Stimulated activated CD4-positive, alpha-beta T cell treated with anti-CD3 and anti-CD28 coated beads, Interleukin-1b, Interleukin-23, amount 100 ng/mL, for 48 hours (primary cell): ENCODE measurements at regions not wholly inside any gene's neighbourhood (a gene's known extent, or its start where the extent isn't known, plus 50 kb on each side); places are given as distances from the start of the nearest gene placed in this dataset.

ENCODE experiments used
- DNase-seq: peaks from one replicate; pipeline ENCODE4 v3.0.0-alpha.2; 2020

DNA sequence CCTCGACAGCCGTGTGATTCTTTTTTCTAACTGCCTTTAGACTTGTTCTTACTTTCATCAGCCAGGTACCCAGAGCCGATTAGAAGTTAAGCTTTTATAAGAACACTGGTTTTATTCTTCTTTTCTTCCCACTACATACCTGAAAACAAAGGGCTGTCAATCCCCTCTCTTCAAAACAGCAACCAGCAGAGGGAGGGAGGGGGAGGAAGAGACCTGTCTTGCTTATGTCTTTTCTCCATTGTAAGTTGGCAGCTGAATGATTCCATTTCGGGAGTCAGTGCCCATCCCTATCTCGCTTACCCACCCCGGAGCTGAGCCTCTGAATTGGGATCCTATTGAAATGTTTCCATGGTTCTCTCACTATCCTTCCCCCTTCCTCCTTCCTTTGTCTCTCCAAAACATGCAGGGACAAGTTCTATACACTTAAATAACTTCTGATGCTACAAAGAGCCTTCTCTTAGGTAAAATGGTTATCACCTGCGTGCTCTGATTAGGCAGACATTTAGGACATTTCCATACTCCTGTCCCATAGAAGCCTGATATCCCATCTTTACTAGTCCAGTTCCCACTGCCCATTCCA is 83.9 kb upstream of the WWC1 start:
- DNase-seq, result no peak

DNA sequence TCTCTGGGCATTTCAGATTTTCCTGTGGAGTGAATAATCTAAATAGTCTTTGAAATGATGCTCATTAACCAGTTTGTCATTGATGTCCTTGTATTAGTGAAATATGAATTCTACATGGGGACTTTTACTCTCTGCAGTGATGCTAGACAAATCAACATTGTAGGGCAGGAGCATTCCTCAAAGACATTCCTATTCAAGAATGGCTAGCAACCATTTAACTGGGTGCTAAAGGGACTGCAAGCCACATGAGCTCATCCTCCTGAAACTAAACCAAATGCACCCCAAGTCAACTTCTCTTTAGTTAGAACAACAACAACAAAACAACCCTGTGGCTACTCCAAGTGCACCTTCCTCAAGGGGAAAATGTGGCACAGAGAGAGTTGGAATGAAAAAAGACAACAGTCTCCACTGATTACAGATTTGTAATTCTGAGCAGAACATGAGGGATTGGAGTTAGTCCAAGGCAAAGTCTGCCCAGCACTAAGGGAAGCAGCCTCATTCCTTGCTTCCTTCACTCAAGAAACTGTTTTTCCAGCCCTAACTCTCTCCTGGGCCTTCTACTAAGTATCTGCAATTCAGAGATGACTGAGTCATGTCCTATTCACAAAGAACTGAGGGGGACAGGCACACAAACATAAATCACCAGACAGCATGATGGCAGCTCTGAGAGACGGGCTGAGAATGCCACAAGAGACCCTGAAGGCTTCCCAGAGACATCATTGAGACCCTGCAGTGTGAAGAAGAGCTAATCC is 82.0 kb upstream of the WWC1 start:
- no peak for DNase-seq

DNA sequence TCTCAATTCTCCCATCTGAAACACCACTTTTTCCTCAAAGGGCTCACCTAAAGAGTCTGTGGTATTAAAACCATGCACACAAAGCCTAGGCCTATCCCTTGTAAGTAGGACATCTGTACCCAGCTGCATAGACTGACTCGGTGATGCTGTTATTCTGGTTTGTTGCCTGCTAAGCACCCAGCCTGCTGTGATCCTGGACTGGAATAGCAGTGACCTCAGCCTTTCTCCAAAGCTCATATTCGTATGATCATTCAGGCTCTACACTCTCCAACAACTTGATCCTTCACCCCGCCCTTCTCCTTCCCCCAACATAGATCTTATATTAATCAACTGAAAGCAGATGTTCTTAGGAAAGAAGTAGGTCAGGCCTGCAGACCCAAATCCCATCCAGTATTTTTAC is 81.4 kb upstream of the WWC1 start:
- no peak for DNase-seq

DNA sequence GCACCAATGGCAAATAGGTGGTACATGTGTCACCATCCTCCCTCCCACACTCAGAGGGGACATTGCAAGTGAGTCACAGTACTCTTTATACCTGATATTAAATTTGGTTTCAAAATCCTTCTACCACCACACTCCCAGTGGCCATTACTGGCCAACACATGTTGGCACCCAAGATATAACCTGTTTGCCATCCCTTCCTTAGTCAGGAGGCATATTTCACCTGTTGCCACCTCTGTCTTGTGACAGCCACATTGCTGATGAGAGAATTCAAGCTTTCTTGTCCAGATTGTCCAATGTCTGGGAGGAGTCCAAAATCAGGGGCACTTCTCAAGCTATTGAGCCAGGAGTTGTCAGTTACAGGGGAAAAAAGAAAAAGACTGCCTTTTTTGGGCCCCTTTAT is 80.2 kb upstream of the WWC1 start:
- DNase-seq, result no peak

DNA sequence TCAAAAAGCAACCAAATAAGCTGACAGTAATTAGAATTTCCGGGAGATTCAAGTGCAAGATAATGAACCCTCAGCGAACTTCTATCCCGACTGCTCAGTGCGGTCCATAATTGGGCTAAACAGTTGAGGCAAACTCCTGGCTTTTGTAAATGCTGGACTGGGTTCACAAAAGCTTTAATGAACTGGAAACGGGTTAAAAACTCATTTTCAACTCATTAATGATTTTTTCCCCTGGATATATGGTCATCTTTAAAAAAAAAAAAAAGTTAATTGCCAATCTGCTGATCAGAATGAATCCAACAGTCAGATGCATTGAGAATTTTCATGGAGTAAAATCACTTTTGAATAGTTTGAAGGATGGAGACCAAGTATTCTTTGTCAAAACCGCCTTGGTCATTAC is 79.5 kb upstream of the WWC1 start:
- no peak for DNase-seq

DNA sequence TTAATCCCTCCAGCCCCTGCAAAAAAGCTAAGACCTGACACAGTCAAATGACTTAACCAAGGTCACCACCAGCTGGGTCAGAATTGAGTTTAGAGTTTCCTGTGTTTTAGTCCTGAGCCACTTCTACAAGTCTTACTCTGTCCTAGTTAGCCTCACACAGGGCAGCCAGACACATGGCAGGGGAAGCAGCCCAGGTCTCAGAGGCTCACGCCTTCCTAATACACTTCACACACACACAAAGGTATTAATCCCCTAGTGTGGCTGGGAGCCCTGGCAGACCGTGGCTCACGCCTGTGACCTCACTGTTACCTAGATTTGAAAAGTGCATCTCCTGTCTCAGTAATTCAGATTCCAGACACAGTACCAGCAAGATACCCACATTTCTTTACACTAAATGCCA is 77.4 kb upstream of the WWC1 start:
- DNase-seq, result no peak

DNA sequence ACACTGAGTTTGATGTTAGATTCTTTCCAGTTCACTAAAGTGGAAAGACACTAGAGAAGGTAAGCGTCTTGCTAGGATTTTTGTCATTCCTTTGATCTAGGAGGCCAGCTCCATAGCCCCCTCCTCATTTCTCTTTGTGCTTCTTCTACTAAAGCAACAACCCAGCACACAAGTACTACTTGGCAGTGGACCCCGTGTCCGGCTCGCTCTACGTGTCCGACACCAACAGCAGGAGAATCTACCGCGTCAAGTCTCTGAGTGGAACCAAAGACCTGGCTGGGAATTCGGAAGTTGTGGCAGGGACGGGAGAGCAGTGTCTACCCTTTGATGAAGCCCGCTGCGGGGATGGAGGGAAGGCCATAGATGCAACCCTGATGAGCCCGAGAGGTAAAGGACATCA is 76.6 kb upstream of the WWC1 start:
- DNase-seq, result no peak

DNA sequence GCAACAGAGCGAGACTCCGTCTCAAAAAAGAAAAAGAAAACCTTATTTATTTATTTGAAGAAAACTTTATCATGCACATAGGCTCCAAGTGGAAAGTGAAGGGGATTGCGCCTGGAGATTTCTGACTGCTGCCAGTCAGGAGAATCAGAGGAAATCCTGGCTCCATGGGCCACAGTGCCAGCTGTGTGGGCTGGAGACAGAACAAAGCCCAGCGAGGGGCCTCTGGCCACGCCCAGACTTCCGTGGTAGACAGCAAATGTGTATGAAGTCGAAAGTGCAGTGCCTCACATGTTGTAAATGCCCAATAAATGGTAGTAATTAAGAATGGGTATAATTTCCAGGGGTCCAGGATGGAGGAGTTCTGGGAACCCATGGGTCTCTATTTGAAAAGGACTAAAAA is 75.8 kb upstream of the WWC1 start:
- no peak for DNase-seq

DNA sequence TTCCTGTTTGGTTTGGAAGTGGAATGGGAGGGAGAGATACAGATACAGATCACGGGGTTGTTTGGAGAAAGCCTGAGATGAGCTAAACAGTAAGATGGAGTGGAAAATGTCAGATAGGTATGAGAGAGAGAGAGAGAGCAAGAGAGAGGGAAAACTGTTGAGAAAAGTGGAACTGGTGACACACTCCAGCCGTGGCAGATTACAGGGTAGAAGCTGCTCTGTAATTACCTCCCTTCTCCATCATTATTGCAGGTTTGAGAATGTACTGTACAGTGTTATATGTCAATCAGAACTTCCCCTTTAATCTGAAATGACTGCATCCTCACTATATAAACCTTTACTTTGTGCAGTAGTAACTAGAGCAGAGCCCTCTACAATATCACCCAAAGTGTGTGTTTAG is 74.5 kb upstream of the WWC1 start:
- no peak for DNase-seq

DNA sequence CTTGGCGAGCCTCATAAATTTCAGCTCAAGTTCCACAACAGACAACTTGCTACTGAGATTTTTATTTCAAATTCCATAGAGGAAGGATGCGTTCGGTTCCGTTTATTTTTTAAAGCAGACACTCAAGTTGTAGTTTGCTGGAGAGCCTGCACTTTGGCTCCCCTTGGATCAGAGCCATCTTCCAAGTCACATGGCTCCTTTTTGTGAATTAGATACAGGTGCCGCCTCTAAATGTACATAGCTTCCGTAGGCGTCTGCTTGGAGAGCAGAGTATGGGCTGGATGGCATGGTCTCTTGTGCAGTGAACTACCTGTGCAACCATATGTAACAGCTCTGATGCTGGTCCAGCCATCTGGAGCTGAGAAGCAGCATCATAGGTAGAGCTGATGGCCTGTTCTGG is 73.9 kb upstream of the WWC1 start:
- DNase-seq, result no peak

DNA sequence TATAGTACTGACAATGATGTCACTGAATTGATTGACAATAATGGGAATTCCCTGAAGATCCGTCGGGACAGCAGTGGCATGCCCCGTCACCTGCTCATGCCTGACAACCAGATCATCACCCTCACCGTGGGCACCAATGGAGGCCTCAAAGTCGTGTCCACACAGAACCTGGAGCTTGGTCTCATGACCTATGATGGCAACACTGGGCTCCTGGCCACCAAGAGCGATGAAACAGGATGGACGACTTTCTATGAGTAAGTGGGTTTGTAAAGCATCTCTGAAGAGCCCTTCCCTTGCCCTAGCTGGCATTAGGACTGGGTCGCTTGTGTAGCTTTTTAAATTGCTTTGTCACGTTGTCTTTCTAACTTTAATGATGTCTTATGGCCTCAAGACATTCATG is 72.7 kb upstream of the WWC1 start:
- DNase-seq, result no peak

DNA sequence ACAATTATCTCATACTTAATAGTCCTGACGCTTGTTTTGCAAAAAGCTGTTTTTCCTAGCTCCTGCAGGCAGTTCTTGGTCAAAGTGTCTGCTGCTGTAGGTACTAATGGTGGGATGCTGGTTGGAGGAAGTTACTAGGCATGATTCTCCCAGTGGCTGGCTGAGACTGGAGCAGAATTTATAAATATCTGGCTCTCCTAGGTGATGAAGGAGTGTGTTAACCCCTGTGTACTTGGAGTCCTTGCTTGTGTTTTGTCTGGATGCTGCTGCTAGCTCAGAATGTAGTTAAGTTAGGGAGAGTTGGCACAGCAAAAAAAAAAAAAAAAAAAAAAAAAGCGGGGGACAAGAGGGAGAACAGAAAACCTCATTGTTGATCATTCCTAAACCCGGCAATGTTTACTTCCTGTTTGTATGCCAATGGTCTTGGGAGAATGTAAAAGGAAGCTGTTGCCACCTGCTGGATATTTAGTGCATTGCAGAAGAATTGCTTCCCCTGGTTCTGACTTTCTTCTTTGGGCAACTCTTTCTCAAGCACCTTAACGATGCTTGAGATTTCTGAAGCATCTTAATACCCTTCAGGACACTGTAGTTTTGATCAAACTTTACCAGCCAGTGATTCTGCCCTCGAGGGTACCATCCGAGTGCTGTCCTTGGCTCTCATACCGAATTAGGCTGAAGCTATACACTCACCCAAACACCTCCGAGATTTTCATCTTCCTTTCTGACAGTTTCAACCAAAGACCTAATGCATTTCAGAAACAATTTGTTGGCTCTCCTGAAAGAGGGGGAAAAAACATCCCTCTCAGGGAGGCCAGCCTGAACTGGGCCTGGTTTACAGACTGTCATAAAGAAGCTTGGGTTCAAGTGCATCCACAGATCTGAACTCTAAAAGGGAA is 71.7 kb upstream of the WWC1 start:
- peak; percentile 20 for DNase-seq

DNA sequence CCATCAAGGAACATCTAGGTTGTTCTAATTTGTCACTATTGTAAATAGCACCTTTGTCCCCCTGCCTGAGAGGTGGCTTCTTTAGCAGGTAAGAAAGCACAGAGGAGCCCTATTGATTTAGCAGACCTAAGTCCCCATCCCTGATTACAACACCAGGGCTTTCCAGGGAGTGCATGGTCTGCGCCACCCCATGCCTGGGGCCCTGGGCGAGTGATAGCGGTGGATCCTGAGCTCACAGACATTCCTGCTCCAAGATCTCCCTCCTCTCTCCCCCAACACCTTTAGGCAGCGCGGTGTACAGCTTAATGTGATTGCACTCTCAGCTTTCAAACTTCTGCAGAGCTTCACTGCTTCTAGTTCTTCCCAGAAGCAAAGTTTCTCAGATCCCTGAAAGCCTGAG is 67.4 kb upstream of the WWC1 start:
- no peak for DNase-seq

DNA sequence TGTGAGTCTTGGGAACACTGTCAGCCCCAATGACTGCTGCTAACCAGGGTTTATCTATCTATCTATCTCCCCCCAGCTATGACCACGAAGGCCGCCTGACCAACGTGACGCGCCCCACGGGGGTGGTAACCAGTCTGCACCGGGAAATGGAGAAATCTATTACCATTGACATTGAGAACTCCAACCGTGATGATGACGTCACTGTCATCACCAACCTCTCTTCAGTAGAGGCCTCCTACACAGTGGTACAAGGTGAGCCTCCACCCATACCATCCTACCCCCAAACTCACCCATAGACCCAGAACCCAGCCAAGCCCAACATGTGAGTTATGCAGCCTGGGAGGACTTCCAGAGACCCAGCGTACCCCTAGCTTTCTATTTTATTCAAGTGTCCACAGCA is 65.4 kb upstream of the WWC1 start:
- no peak for DNase-seq

DNA sequence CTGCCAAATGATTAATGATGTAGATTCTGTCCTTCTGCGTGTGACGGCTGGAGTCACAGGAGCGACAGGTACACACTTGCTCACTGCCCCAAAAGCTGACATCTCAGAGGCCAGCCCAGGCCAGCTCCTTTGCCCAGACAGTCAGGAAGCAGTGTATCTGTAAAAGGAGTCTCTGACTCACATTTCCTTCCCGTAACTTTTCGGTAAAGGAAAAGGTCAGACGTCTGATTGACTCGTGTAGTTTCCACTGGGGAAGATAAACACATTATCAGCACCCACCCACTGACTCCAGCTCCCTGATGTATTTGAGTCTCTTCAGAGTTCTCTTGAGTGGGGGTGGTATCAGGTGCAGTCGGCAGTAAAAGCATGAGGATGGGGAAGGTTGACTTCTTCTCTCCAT is 64.4 kb upstream of the WWC1 start:
- DNase-seq, result no peak

DNA sequence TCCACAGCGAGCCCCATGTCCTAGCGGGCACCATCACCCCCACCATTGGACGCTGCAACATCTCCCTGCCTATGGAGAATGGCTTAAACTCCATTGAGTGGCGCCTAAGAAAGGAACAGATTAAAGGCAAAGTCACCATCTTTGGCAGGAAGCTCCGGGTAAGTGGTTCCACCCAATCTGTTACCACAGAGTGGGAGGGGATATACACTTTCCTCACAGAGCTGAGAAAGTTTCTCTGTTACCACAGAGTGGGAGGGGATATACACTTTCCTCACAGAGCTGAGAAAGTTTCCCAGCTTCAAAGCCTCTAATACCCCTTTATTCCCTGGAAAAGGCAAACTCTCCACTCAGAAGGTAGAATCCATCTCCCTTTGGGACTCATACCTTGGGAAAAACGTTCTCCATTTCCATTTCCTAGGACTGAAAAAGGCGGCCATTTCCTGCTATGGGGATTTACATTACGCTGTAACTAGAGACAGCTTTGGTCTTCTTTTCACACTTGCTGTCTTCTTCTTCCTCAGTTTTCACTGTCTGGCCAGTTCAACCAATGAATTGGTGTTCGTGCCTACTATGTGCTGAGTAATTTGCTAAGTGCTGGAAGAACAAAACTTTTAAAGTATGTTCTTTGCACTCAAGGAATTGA is 63.4 kb upstream of the WWC1 start:
- DNase-seq, result no peak

DNA sequence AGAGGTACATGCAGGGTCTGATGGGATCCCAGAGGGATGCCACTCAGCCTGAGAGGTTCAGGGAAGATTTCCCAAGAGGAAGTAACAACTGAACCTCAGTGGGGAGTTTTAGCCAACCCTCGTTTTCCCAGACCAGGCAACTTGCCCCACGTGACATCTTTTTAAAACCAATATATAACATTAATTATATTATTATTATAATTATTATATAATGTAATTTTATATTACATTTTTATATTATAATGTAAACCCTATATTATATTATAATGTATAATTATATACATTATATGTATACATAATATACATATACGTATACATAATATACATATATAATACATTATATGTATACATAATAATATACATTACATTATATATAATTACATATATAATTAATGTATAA is 62.8 kb upstream of the WWC1 start:
- no peak for DNase-seq

DNA sequence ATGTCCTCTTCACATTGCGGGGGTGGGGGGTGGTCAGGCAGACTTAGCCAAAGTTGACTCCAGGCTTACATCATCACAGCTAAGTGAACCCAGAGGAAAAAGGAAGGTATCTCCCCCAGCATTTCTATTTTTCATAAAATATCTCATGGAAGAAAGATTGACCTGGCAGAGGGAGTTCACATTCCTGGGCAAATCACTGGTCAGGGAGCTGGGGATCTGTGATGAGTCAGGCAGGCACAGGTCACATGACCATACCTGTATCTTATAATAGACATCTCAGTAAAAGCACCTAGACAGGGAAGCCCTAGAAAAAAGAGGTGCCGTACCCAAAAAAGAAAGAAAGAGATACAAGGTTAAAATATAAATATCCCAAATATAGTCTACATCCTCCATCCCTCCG is 57.3 kb upstream of the WWC1 start:
- no peak for DNase-seq

DNA sequence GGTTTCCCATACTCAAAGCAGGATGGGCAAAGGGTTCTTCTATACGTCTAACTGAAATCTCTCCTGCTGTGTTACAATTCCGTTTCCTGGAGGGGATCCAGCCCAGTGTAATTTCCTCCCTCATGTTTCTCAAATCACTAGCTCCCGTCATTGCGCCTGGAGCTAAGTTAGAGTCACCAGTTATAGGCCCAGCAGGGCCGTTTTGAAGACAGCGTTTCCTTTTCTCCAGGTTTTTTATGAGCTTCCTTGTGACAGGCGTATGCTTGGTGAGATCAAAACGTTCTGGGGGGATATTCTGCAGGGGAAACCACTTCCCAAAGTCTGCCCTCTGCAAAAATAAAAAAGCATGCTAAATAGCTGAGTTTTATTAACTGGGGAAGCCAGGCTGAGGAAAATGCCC is 53.0 kb upstream of the WWC1 start:
- no peak for DNase-seq

DNA sequence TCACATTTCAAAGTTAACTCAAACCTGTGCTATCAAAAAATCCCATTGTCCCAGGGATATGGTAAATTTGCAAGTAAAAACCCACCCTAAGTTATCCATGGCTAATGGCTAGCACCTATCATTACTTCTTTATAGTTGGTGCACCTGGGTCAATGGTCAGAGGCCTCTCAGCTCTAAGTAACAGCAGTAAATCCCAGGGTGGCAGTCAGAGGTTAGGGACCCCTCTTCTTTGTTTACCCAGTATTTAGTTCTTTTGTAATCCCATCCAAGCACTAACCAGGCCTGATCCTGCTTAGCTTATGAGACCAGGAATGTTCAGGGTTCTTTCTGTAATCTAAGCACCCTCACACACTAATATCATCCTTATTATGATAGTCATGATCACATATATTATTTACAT is 52.1 kb upstream of the WWC1 start:
- no peak for DNase-seq
